Neuron (in vitro differentiated cells): ENCODE measurements at regions not wholly inside any gene's neighbourhood (a gene's known extent, or its start where the extent isn't known, plus 50 kb on each side); places are given as distances from the start of the nearest gene placed in this dataset.
"Not testable (repeated sequence)": the region's sequence is repeated elsewhere in the genome, so short reads cannot be mapped to it uniquely, and the experiment has no call there.

ENCODE experiments used
- H2AFZ ChIP-seq: one replicate; pipeline ENCODE4 v1.6.1; 2013; ENCODE audit warnings: low read depth, mild to moderate bottlenecking, inconsistent platforms, low read length, moderate library complexity
- H3K27me3 ChIP-seq: one replicate; pipeline ENCODE4 v1.6.1; 2013; ENCODE audit warnings: low read length; ENCODE audit not compliant: insufficient read depth
- H3K36me3 ChIP-seq: one replicate; pipeline ENCODE4 v1.6.1; 2013; ENCODE audit warnings: low read length; ENCODE audit not compliant: insufficient read depth
- H3K4me1 ChIP-seq: one replicate; pipeline ENCODE4 v1.6.1; 2013; ENCODE audit warnings: low read length; ENCODE audit not compliant: insufficient read depth
- H3K4me3 ChIP-seq: 2 replicates; pipeline ENCODE4 v1.5.1; 2013; ENCODE audit warnings: mild to moderate bottlenecking, low read length, moderate library complexity
- H3K9me3 ChIP-seq: one replicate; pipeline ENCODE4 v1.6.1; 2013; ENCODE audit warnings: low read length

- H3K4me1 ChIP-seq = no peaks in the 10 kb centered on the region
- no peaks in the 10 kb centered on the region for H3K27me3 ChIP-seq
- H3K9me3 ChIP-seq = no peaks in the 10 kb centered on the region
- H2AFZ ChIP-seq = no peak overlapping the region
- no peaks in the 10 kb centered on the region for H3K36me3 ChIP-seq
- H3K4me3 ChIP-seq = no peak overlapping the region
Measured at GRCh38 chr2:51782921-51783765, 751.2 kb upstream of the NRXN1 start.

- no peak overlapping the region for H2AFZ ChIP-seq
- H3K27me3 ChIP-seq = no peaks in the 10 kb centered on the region
- no peaks in the 10 kb centered on the region for H3K9me3 ChIP-seq
- H3K36me3 ChIP-seq = no peaks in the 10 kb centered on the region
- no peak overlapping the region for H3K4me3 ChIP-seq
- H3K4me1 ChIP-seq = no peaks in the 10 kb centered on the region
Measured at GRCh38 chr2:51781691-51782090, 749.8 kb upstream of the NRXN1 start.

- no peaks in the 10 kb centered on the region for H3K36me3 ChIP-seq
- H3K27me3 ChIP-seq = no peaks in the 10 kb centered on the region
- no peak overlapping the region for H2AFZ ChIP-seq
- H3K9me3 ChIP-seq = no peaks in the 10 kb centered on the region
- H3K4me3 ChIP-seq = no peak overlapping the region
- no peaks in the 10 kb centered on the region for H3K4me1 ChIP-seq
Measured at GRCh38 chr2:51780353-51780752, 748.4 kb upstream of the NRXN1 start.

- H3K4me3 ChIP-seq, H3K27me3 ChIP-seq, H3K36me3 ChIP-seq, H3K4me1 ChIP-seq, H2AFZ ChIP-seq, H3K9me3 ChIP-seq: not testable (repeated sequence)
Measured at GRCh38 chr2:51779723-51780122, 747.8 kb upstream of the NRXN1 start.

DNA sequence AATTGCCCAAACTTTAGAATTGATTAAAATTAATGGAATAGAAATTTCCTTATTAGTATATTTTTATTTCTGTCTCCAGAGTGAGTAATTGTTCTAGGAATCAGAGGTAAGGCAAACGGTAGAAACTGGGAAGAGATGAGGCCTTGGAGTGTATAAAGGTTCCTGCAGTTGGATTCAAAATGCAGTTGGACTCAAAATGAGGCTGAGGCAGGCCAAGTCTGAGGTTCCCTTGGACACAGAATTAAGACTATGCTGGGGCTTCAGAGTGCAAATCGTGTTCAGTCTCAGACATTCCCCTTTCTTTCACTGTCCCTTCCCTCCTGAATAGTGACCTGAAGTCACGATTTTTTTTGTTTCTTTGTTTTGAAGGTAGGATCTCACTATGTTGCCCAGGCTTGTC lies 746.9 kb upstream of the NRXN1 start:
- no peak overlapping the region for H2AFZ ChIP-seq
- no peaks in the 10 kb centered on the region for H3K9me3 ChIP-seq
- H3K4me1 ChIP-seq = no peaks in the 10 kb centered on the region
- no peak overlapping the region for H3K4me3 ChIP-seq
- H3K36me3 ChIP-seq = no peaks in the 10 kb centered on the region
- no peaks in the 10 kb centered on the region for H3K27me3 ChIP-seq

- H3K9me3 ChIP-seq, H3K27me3 ChIP-seq, H3K4me1 ChIP-seq, H2AFZ ChIP-seq, H3K4me3 ChIP-seq, H3K36me3 ChIP-seq: not testable (repeated sequence)
Measured at GRCh38 chr2:51774606-51775005, 742.7 kb upstream of the NRXN1 start.

DNA sequence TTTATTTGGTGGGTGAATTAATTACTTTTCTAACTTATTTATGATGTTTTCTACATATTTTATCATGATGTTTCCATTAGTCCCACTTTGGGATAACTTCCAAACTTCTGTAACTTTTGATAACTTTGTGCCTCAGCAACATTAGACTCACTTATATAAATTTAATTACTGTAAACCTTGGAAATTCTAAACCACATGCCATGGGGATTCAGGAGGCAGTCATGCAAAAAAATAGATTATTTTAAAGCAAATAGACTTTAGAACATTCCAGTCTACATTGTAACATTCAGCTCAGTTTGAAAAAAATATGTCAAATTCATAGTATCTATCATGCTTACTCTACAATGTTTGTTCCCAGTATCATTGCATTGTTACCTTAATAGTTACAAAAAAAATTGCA lies 728.5 kb upstream of the NRXN1 start:
- H3K9me3 ChIP-seq = no peaks in the 10 kb centered on the region
- no peaks in the 10 kb centered on the region for H3K36me3 ChIP-seq
- H3K27me3 ChIP-seq = no peaks in the 10 kb centered on the region
- H3K4me3 ChIP-seq = no peak overlapping the region
- no peak overlapping the region for H2AFZ ChIP-seq
- no peaks in the 10 kb centered on the region for H3K4me1 ChIP-seq

DNA sequence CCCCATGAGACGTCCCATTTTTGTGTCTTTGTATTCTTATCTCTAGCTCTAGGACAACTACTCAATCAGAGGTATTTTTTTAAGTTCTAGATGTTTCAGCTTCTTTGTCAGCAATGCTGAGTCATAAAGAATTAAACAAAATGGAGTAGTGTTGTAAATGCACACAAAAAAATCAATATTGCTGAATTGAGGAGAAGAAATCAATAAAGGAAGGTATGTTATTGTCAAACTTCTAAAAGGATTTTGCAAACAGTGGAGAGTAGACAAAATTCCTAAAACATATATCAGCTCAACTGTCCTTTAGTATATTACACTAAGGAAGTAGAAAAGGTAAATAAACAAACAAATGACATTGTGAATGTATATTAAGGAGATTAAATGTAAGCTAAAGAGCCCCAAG lies 726.1 kb upstream of the NRXN1 start:
- Histone ChIP-seq H3K4me1 (no peaks in the 10 kb centered on the region), H3K9me3 (no peaks in the 10 kb centered on the region), H3K4me3 (no peak overlapping the region), H3K27me3 (no peaks in the 10 kb centered on the region), H3K36me3 (no peaks in the 10 kb centered on the region), H2AFZ (no peak overlapping the region)

- Histone ChIP-seq H3K4me3 (no peak overlapping the region), H3K36me3 (no peaks in the 10 kb centered on the region), H2AFZ (no peak overlapping the region), H3K27me3 (no peaks in the 10 kb centered on the region), H3K4me1 (no peaks in the 10 kb centered on the region), H3K9me3 (no peaks in the 10 kb centered on the region)
Measured at GRCh38 chr2:51734115-51734514, 702.2 kb upstream of the NRXN1 start.

- no peaks in the 10 kb centered on the region for H3K36me3 ChIP-seq
- H3K4me3 ChIP-seq = no peak overlapping the region
- no peaks in the 10 kb centered on the region for H3K4me1 ChIP-seq
- no peaks in the 10 kb centered on the region for H3K27me3 ChIP-seq
- H3K9me3 ChIP-seq = no peaks in the 10 kb centered on the region
- H2AFZ ChIP-seq = no peak overlapping the region
Measured at GRCh38 chr2:51723691-51724090, 691.8 kb upstream of the NRXN1 start.

DNA sequence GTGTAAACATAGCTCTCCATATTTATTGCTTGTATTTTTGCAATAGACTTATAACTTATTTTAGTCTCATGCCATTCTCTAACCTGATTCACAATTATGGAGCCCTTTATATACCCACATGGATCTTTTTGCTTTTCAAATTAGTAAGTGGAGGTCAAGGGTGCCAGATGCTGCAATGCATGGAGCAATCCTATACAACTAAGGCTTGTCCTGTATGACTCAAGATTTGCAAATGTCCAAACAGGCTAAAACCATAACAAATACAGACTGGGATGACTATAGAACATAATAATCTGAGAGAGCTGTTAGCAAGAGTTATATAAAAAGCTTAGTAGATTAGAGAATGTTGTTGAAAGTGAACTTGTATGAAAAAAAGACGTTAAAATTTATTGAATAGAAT lies 690.4 kb upstream of the NRXN1 start:
- H3K36me3 ChIP-seq = no peaks in the 10 kb centered on the region
- no peak overlapping the region for H3K4me3 ChIP-seq
- no peak overlapping the region for H2AFZ ChIP-seq
- H3K4me1 ChIP-seq = no peaks in the 10 kb centered on the region
- H3K27me3 ChIP-seq = no peaks in the 10 kb centered on the region
- no peaks in the 10 kb centered on the region for H3K9me3 ChIP-seq

DNA sequence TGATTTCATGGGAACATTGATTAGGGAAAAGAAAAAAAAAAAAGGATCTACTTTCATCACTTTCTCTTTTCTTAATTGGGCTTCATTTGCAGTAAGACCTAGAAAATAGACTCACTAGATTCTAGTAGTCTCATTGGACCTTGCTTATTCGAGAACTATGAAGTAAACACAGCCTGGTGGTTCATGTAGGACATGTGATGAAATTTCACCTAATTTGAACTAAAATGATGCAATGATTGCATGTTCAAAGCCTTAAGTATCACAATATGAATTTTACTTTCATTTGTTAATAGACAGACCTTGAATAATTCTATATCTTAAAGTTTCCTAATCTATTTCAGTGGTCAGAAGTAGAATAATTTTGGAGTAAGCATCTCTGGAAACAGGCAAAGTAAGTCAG lies 688.9 kb upstream of the NRXN1 start:
- H3K27me3 ChIP-seq = no peaks in the 10 kb centered on the region
- no peaks in the 10 kb centered on the region for H3K9me3 ChIP-seq
- H3K4me3 ChIP-seq = no peak overlapping the region
- H2AFZ ChIP-seq = no peak overlapping the region
- no peaks in the 10 kb centered on the region for H3K36me3 ChIP-seq
- no peaks in the 10 kb centered on the region for H3K4me1 ChIP-seq

- H2AFZ ChIP-seq = no peak overlapping the region
- no peaks in the 10 kb centered on the region for H3K9me3 ChIP-seq
- no peaks in the 10 kb centered on the region for H3K36me3 ChIP-seq
- no peak overlapping the region for H3K4me3 ChIP-seq
- no peaks in the 10 kb centered on the region for H3K4me1 ChIP-seq
- H3K27me3 ChIP-seq = no peaks in the 10 kb centered on the region
Measured at GRCh38 chr2:51718881-51719280, 686.9 kb upstream of the NRXN1 start.

DNA sequence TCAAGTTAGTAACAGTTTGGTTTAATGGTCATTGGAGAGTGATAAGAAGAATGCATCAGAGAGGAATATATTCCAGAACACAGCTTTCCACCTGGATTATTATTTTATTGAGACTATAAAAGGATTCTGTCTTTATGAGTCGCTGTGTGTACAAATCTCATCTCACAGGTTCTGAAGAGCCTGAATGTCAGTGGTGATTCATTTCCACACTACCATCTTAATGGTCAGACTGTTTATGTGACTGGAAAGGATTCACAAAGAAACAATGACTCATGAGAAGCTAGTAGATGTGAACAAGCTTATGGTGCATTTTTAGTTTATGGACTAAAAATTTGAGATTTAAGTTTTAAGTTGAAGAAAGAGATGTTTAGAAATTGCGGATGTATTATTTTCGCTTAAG lies 685.4 kb upstream of the NRXN1 start:
- no peaks in the 10 kb centered on the region for H3K9me3 ChIP-seq
- no peak overlapping the region for H2AFZ ChIP-seq
- no peaks in the 10 kb centered on the region for H3K27me3 ChIP-seq
- no peaks in the 10 kb centered on the region for H3K36me3 ChIP-seq
- H3K4me1 ChIP-seq = no peaks in the 10 kb centered on the region
- no peak overlapping the region for H3K4me3 ChIP-seq
